HG03045 (cell line): ENCODE measurements at regions not wholly inside any gene's neighbourhood (a gene's known extent, or its start where the extent isn't known, plus 50 kb on each side); places are given as distances from the start of the nearest gene placed in this dataset.
A peak's percentile ranks its signal among the peaks of the same experiment; 100 is the strongest.
"Not testable (repeated sequence)": the region's sequence is repeated elsewhere in the genome, so short reads cannot be mapped to it uniquely, and the experiment has no call there.

ENCODE experiments used
- ATAC-seq: cut with Tn5 transposase; IDR thresholded peaks from one replicate; pipeline ENCODE4 v1.9.1; 2021; ENCODE audit warnings: mild to moderate bottlenecking, moderate library complexity; ENCODE audit not compliant: unreplicated experiment

GRCh38 chr1:148279002-148279542, 127.0 kb upstream of the NBPF11 start:
- not testable (repeated sequence) for ATAC-seq

GRCh38 chr1:148277865-148278279, 125.8 kb upstream of the NBPF11 start:
- ATAC-seq: not testable (repeated sequence)

GRCh38 chr1:148267066-148267465, 115.0 kb upstream of the NBPF11 start:
- ATAC-seq: not testable (repeated sequence)

GRCh38 chr1:148264374-148265276, 112.5 kb upstream of the NBPF11 start:
- no peak for ATAC-seq

GRCh38 chr1:148263906-148264255, 111.8 kb upstream of the NBPF11 start:
- ATAC-seq: no peak

GRCh38 chr1:148263128-148263905, 111.2 kb upstream of the NBPF11 start:
- peak; percentile 70 for ATAC-seq

GRCh38 chr1:148261684-148262083, 109.6 kb upstream of the NBPF11 start:
- not testable (repeated sequence) for ATAC-seq

- not testable (repeated sequence) for ATAC-seq
Measured at GRCh38 chr1:148257886-148258285, 105.8 kb upstream of the NBPF11 start.

GRCh38 chr1:148254611-148255429, 102.7 kb upstream of the NBPF11 start:
- not testable (repeated sequence) for ATAC-seq

GRCh38 chr1:148253808-148254207, 101.7 kb upstream of the NBPF11 start:
- not testable (repeated sequence) for ATAC-seq

GRCh38 chr1:148248798-148249197, 96.7 kb upstream of the NBPF11 start:
- ATAC-seq: not testable (repeated sequence)

GRCh38 chr1:148246258-148246861, 94.3 kb upstream of the NBPF11 start:
- ATAC-seq: not testable (repeated sequence)

GRCh38 chr1:148245843-148246242, 93.8 kb upstream of the NBPF11 start:
- not testable (repeated sequence) for ATAC-seq

GRCh38 chr1:148245443-148245842, 93.4 kb upstream of the NBPF11 start:
- ATAC-seq: not testable (repeated sequence)

- not testable (repeated sequence) for ATAC-seq
Measured at GRCh38 chr1:148233250-148233649, 81.2 kb upstream of the NBPF11 start.

GRCh38 chr1:148228846-148229245, 76.8 kb upstream of the NBPF11 start:
- ATAC-seq: not testable (repeated sequence)

GRCh38 chr1:148222399-148223159, 70.5 kb upstream of the NBPF11 start:
- ATAC-seq: not testable (repeated sequence)

- ATAC-seq: not testable (repeated sequence)
Measured at GRCh38 chr1:148221593-148221992, 69.5 kb upstream of the NBPF11 start.

- ATAC-seq: not testable (repeated sequence)
Measured at GRCh38 chr1:148219229-148219628, 67.1 kb upstream of the NBPF11 start.
